SKM-1 (cell line): ENCODE measurements at regions not wholly inside any gene's neighbourhood (a gene's known extent, or its start where the extent isn't known, plus 50 kb on each side); places are given as distances from the start of the nearest gene placed in this dataset.
A peak's percentile ranks its signal among the peaks of the same experiment; 100 is the strongest.
"Not testable (repeated sequence)": the region's sequence is repeated elsewhere in the genome, so short reads cannot be mapped to it uniquely, and the experiment has no call there.

Experiments used
- DNase-seq: peaks from one replicate; lab custom pipeline; 2025; ENCODE audit not compliant: unreplicated experiment; lab: John Stamatoyannopoulos, UW

GRCh38 chr4:94011190-94011589, 182.6 kb downstream of the ATOH1 start:
- DNase-seq, result no peak

GRCh38 chr4:94014484-94015136, 186.1 kb downstream of the ATOH1 start:
- no peak for DNase-seq

GRCh38 chr4:94015956-94016355, 187.4 kb downstream of the ATOH1 start:
- DNase-seq, result no peak

- DNase-seq, result no peak
These were observed 174.9 kb upstream of the SMARCAD1 start for GRCh38 chr4:94032754-94033153.

GRCh38 chr4:94036964-94037363, 170.7 kb upstream of the SMARCAD1 start:
- no peak for DNase-seq

DNA sequence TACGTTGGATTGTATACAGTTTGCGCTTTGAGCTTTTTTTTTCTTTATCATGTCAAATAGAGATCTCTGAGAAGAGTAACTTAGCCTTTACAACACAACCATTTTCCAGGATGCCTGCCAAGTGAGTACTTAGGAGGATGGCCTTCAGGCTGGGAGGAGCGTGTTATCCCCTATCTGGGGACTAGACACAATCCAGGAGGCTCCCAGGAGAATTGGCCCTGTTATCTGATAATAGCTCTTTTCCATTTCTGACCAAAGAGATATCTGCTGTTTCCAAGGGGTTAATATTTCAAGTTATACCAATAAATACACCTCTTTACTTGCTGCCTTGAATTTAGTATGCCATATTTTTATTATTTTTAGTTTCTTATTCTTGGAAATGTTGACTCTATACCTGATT, 169.5 kb upstream of the SMARCAD1 start:
- no peak for DNase-seq

DNA sequence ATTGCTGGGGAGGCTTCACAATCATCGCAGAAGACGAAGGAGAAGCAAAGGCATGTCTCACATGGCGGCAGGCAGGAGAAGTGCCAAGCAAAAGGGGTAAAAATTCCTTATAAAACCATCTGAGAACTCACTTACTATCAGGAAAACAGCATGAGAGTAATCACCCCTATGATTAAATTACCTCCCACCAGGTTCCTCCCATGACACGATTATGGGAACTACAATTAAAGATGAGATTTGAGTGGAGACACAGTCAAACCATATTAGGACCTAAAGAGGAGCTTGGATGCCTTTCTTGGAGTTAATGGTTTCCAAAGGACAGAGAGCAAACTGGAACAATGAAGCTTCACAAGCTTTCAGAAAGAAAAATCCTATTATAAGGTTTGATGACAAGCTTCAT, 168.4 kb upstream of the SMARCAD1 start:
- DNase-seq, result no peak

DNA sequence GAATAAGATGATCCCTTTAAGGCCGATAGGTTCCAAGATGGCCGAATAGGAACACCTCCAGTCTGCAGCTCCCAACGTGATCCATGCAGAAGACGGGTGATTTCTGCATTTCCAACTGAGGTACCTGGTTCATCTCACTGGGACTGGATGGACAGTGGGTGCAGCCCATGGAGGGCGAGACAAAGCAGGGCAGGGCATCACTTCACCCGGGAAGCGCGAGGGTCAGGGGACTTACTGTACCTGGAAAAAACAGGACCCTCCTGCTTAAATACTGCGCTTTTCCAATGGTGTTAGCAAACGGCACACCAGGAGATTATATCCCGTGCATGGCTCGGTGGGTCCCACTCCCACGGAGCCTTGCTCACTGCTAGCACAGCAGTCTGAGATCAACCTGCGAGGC, 163.2 kb upstream of the SMARCAD1 start:
- DNase-seq, result not testable (repeated sequence)

DNA sequence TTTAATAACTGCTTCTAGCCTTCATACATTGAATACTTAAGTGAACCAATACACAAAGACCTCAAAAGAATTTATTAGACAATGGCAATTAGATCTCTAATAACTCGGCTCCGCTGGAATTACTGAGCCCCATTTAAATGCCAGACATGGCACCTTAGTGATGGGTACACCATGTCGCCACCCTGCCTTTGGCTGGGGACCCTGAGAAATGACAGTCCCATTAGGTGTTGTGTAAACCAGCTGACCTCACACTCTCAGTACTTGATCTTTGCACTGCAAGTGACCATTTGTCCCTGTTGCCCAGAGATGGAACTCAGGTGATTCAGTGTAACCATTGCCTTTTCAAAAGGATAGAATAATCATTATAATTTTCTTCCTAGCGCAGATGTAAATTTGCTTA, 144.6 kb upstream of the SMARCAD1 start:
- no peak for DNase-seq

DNA sequence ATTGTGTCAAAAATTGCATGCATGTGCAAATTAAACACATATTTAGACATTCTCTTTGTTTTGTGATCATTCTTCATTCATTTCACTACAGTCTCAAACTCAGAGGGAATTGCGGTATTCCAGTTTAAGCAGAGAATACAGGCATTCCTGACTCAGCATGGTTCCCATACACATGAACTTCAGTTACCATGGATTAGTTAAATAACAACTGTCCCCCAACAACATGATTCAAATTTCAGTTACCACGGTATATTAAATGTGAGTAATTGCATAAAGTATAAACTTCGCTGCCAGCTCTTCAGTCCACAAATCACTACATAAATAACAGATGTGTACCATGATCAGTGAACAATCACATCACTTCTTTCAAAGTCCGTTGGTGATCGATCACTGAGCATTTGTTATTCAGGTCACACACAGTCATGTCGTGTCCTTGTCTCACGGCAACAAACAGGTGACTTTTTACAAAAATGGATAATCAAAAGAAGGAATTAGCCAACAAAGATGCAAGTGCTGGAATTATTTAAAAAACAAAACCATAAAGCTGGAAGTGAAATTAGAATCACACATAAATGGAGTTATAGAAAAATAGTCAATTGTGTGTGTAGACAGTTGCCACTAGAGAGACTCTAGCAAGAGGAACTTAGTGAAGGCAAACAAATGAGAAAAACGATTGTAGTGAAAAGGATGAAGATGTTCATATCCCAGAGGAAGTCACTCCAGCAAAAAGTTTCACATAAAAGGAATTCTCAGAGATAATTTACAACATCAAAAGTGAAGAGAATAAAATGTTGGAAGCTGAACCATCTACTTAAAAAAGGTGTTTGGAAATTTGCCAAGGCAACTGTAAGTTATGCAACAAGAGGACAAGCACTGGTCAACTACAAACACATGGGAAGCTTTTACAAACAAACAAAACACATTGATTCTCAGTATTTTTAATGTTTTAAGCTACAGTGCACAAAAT, 138.6 kb upstream of the SMARCAD1 start:
- no peak for DNase-seq

DNA sequence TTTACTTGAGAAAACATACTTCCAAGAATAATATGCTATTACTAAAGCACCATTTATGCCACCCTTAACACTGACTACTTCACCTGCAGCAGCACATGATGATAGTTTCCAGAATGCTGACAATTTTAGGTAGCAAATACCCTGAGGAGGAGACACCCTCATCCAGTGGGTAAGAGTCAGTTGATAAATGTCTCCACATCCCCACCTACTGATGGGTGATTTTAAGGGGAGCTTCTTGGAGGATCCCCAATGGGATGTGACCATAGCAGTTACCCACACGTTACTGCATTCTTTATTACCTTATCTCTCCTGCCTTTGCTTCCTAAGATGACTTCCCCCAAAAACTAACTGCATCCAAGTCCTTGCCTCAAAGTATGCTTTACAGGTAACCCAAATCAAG, 131.2 kb upstream of the SMARCAD1 start:
- no peak for DNase-seq

GRCh38 chr4:94084155-94084554, 123.5 kb upstream of the SMARCAD1 start:
- DNase-seq, result no peak

- DNase-seq, result not testable (repeated sequence)
These were observed 108.5 kb upstream of the SMARCAD1 start for GRCh38 chr4:94099141-94099540.

GRCh38 chr4:94112644-94113043, 95.0 kb upstream of the SMARCAD1 start:
- DNase-seq, result no peak

GRCh38 chr4:94115687-94116086, 92.0 kb upstream of the SMARCAD1 start:
- DNase-seq, result no peak

- no peak for DNase-seq
These were observed 90.8 kb upstream of the SMARCAD1 start for GRCh38 chr4:94116842-94117241.

DNA sequence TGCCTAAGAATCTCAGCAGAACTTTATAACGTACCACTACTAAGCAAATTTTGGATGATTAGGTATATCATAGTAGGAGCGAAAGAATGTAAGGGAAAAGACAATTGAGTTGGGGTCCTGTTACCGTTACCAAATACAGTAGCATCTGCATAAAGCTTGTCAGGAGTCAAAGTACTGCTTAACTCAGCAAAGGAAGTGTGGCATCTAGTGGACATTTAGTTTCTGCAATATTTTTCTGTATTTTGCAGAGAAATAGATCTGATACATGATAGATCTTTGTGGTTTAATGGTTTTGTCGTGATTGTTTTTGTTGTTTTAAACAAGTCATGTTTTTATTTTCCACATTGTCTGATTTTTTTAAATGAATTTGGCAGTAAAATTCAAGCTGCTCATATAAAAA, 81.0 kb upstream of the SMARCAD1 start:
- DNase-seq, result no peak

DNA sequence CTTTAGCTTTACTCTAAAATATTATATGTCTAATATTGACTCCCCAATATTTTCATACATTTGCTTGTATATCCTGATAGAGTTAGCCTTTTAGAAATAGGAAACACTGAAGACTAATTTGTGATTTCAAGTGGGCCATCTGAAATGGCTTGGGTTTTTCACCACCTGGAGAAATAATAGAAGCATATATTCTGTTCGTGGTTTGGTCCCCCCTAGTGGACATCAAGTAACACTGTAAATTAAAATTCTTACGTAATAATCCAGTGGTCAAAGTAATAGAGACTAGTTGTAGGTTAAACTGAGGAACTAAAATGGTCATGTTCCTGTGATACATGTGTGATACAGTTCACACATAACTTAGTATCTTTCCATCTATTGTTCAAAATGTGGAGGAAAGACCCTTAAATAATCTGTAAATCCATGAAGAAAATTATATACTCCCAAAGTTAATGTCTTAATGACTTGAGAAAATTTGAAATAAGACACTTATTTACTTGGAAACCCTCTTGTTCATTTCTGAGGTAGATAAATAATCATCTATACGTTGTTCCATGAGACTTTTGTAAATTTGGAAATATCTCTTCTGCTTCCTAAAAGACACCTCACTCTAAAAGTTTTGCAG, 79.8 kb upstream of the SMARCAD1 start:
- peak; percentile 16 for DNase-seq

GRCh38 chr4:94131212-94131611, 76.5 kb upstream of the SMARCAD1 start:
- no peak for DNase-seq

DNA sequence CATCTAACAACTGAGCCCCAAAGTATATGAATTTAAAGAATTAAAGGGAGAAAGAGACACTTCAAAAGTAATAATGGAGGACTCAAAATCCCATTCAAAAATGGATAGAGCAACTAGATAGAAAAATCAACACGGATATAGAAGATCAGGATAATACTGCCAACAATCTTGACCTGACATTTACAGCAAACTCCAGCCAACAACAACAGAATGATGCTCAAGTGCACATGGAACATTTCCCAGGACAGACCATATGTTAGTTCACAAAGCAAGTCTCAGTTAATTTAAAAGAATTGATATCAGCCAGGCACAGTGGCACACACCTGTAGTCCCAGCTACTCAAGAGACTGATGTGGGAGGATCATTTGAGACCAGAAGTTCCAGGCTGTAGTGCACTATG, 72.0 kb upstream of the SMARCAD1 start:
- no peak for DNase-seq

GRCh38 chr4:94139931-94140612, 67.6 kb upstream of the SMARCAD1 start:
- no peak for DNase-seq
